ENCODE measurements at regions not wholly inside any gene's neighbourhood (a gene's known extent, or its start where the extent isn't known, plus 50 kb on each side); places are given as distances from the start of the nearest gene placed in this dataset.

GRCh38 chr2:118558846-118559245 is 288.6 kb downstream of the EN1 start:
- DNase-seq, result peak; percentile 32

- no peak for DNase-seq
Observed at GRCh38 chr2:118557791-118558190, 289.7 kb downstream of the EN1 start.

DNA sequence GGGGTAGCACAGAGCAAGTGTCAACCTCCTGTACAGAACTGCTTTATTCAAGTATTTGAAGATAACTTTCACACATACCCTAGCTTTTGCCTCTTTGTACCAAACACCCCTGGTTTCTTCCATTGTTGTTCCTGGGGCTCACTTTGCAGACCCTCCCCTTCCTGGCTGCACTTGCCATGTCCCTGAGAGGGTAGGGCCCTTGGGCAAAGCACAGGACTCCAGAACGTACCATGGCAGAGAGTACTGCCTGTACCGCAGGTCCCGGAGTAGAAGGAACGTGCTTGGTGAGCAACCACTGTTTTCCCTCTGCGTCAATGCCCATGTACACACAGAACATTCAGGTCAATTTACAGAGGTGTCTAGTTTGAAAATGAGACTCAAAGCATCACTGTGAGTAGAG is 290.4 kb downstream of the EN1 start:
- no peak for DNase-seq

DNA sequence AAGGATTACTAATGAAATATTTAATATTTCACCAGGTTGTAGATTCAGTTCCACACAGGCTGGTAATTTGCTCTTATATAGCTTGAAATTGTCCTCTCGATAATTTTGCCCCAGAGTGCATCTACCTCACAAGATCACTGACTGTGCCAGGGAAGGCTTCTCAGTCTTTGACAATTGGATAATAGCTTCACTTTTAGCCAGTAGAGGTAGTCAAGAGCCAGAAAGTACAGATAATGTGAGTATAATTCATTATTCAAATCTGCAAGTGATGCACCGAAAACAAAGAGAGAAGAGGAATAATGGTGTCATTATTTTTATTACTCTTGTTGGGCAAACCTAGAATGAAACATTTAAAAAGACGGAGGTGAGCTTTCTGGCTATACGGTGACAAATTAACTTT is 292.8 kb downstream of the EN1 start:
- DNase-seq, result no peak

DNA sequence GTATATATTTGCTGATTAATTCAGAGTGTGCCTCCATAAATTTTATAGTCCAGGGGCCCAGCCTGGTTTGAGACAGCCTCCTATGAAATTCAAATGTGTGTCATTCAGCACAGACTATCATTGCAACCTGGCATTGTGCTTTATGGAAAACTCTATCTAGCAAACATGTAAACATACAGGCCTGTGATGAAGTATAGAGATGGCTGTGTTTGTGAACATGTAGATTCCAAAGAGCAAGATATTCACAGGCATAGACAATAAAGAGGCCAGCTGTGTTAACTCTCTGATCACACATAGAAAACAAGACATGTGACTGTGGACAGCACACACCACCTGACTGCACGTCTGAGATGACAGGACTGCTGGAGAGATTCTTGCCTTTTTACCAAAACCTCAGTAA is 297.9 kb downstream of the EN1 start:
- DNase-seq, result no peak

DNA sequence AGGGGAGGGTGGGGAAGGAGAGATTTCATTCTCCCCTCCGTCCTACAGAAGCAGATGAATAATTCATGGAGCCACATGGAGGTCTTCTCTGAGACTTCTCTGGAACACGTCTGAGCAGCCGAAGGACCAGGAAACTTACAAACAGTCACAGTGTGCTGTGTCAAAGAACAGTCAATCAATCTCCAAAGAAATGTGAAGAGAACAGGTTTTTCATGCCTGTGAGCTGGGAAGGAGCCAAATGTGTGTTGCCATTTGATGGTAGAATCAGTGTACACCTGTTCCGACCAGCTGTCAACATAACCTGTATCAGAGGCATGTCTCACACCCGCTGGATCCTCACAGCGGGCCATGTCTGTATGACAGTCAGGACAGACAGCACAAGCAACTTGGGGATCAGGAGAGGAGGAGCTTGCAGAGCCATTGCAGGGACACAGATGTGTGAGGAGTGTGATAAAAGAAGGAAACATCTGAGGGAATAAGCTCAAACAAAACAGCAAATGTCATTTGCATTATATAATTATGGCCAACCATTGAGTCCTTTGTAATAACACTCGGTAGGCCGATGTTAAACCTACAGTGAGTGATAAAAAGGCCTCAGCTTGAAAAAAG is 298.5 kb downstream of the EN1 start:
- DNase-seq, result no peak

DNA sequence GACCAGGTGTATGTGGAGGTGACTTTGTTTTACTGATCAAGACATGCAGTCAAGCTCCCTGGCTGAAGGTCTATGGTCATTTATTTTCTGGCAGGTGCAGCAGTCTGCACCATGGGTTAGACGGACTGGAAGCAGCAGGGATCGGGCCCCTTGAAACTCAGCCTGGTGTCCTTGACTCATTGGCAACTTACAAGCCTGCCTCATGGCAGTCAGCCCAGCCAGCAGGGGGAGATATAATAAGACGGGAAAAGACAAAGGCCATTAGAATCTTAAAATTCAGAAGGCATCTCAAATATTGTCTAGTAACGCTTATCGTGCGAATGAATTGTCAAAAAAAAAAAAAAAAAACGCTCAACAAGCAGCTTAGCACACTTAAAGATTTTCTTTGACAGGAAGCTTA is 308.2 kb downstream of the EN1 start:
- peak; percentile 30 for DNase-seq

DNA sequence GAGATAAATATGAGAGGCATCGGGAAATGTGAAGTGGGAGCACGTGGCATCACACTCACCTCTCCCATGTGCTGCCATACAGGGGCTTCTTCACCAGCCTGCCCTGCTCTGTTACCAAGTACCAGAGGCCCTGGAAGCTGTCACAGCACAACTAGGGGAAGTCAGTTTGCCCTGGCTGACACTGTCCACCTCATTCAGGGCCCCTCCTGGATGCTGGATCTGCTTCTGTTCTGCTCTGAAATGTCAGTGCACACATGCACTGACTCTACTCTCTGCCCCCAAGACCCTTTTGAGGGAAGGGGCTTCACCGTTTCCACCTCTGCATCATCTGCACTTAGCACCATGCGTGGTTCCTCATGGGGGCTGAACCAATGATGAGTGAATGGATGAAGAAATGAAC is 311.1 kb downstream of the EN1 start:
- DNase-seq, result no peak

- DNase-seq, result no peak
Observed at GRCh38 chr2:118535818-118536212, 311.6 kb downstream of the EN1 start.

- DNase-seq, result no peak
Observed at GRCh38 chr2:118535171-118535817, 312.2 kb downstream of the EN1 start.

DNA sequence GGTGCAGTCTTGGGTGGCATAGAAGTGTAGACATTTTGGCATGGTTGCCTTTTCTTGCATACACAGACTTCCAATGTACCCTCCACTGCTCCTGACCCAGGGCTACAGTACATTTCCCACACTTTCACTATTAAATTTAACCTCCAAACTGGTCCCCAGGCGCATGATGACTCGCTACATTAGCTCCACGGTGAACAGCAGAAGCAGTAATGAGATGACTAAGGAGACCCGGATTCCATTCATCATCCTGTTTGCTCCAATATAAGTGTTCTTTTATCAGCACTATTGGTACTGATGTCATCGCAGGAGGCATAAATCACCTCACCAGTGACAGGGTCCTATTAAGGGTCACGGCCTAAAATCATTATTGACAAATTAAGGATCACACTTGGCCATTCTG is 316.5 kb downstream of the EN1 start:
- peak; percentile 90 for DNase-seq

DNA sequence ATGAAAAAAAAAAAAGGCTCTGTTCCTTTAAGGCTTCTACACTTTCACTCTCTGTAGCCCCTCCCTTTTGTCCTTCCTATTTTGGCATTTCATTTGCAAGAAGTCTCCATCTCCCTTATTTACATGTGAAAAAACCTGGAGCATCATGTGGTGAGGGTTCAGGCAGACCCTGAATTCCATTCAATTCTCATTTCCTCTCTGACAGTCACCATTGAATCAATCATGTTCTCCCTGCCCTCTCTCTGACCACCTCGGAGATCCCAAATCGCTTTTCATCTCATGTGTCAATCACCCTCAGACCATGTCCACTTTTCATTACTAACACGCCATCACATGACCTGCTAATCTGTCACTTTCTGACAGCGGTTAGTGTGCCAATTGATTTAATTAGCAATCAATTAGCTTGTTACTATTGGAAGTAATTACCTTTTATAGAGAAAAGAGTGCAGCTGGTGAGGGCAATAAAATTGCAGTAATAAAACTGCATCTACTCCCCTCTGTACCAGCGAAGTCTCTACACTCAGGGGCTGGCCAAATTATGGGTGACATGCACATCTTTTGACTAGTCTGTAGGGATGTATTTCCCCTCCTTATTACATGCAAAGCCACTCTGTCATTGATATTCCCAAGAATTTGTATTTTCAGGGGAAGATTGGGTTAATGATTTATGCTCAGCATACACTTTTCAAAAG is 317.4 kb downstream of the EN1 start:
- no peak for DNase-seq

DNA sequence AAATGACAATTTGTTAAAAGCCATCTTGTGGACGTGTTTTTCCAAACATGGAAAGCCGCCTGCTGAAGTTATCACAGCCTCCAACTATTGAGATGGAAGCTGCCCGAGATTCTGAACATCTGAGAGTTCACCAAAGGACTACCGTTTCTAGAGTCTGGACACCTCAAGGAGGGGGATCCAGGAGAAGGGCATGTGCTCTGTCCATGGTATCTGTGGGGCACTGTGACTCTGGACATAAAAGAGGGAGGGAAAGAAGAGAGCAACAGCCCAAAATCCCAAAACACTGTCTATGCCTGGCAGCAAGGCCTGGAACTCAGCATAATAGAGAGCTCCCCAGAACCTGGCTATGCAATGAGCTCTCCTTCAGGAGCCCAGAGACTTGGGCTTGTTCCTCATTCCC is 319.9 kb downstream of the EN1 start:
- DNase-seq, result no peak

DNA sequence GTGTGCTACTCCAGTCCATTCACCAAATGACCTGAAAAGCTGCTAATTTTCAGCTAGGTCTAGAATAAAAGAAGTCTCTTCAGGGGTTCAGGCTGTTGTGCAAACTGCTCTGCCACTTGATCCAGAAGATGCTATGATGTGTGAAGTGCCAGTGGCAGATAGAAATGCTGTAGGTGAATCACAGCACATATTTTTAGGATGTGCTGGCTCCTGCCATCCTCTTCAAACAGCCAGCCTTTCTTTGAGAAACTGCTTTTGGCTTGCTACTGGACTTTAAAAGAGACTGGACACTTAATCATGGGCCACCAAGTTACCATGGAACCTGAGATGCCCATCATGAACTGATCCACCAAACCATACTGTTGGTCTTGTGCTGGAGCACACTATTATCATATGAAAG is 322.1 kb downstream of the EN1 start:
- no peak for DNase-seq

DNA sequence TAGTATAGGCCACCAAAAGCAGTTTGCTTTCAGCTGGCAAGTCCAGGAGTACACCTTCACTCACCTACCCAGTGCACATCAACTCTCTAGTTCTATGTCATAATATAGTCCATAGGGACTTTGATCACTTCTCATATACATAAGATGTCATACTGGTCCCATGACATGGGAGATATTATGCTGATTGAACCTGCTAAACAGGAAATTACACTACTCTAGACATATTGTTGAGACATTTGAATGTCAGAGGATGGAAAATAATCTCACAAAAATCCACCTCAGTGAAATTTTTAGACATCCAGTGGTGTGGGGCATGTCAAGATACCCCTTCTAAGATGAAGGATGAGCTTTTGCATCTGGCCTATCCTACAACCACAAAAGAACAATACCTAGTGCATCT is 322.5 kb downstream of the EN1 start:
- DNase-seq, result no peak

GRCh38 chr2:118523761-118524160 is 323.7 kb downstream of the EN1 start:
- no peak for DNase-seq

- no peak for DNase-seq
Observed at GRCh38 chr2:118521960-118522359, 325.5 kb downstream of the EN1 start.

GRCh38 chr2:118521272-118521671 is 326.2 kb downstream of the EN1 start:
- DNase-seq, result no peak

DNA sequence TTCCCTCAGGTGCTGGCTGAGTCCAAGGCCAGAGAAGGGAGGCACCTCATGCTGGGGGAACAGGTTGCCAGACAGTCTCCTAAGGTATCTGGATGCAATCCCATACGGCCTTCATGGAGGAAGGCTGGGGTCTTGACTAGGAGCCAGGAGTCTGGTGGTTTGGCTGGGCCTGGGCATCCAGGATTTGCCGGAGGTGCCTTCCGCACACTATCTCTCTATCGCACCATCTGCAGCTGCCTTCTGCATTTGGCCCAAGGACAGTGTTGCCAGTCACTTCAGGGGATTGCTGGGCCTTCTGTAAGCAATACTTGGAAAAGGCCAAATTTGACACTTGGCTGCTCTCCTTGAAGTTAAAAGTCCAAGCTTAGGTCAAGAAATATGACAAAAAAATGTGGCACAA is 327.2 kb downstream of the EN1 start:
- DNase-seq, result no peak

DNA sequence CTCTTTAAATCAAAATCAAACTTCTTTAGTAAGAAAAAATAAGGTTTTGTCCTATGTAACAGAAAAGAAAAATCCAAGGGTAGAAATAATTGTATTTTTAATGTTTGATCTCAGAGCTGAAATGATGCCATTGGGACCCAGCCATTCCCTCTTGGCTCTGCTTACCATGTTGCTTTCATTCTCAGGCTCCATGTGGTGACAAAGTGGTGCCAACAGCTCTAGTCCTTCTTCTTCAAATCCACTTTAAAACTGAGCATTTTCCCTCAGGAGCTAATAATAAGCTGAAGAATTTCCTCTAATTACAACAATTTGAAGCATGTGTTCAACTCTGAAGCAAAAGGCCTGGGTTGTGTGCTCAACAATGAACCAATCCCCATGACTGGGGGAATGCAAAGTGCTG is 327.9 kb downstream of the EN1 start:
- DNase-seq, result no peak

DNA sequence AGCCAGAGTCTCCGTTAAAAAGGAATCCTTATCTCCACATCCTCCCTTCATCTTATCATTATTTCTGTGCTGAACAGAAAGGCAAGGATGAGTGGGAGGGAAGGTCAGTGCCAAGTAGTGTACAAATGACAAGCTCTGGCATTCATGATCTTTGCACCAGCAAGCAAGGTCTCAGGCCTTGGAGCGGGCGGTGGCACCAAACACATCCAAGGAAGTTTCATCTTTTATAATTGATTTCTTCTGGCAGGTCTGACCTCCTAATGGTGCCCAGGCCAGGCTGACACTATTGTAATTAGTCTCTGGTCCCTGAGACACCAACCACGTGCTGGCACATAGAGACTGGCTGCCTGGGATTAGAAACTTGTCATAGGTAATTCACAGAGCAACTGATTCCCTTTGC is 336.6 kb downstream of the EN1 start:
- DNase-seq, result no peak

GRCh38 chr2:118509319-118510004 is 338.0 kb downstream of the EN1 start:
- DNase-seq, result no peak

DNA sequence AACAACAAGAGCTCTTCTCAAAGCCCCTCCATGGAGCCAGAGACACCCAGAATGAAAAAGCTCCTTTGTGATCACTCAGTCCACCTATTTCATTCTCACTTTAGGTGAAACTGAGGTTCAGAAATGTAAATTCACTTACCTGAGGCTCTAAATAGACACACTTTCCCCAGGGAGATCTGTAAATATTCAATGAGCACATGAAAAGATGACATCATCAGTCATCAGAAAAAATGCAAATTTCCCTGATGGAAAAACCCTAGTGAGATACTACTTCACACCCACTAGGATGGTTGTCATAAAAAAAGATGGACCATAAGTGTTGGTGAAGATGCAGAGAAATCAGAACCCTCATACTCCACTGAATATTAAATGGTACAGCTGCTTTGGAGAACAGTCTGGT is 339.2 kb downstream of the EN1 start:
- no peak for DNase-seq

- no peak for DNase-seq
Observed at GRCh38 chr2:118505436-118505835, 342.0 kb downstream of the EN1 start.

All from fibroblast of skin of right biceps (primary cell).